HG03378 (cell line): ENCODE measurements at regions not wholly inside any gene's neighbourhood (a gene's known extent, or its start where the extent isn't known, plus 50 kb on each side); places are given as distances from the start of the nearest gene placed in this dataset.

ENCODE experiments used
- ATAC-seq: cut with Tn5 transposase; IDR thresholded peaks from one replicate; pipeline ENCODE4 v1.9.1; 2021; ENCODE audit warnings: mild to moderate bottlenecking, moderate library complexity; ENCODE audit not compliant: unreplicated experiment

- no peak for ATAC-seq
Observed at GRCh38 chr2:5751873-5752482, 59.8 kb downstream of the SOX11 start.

- ATAC-seq = no peak
Observed at GRCh38 chr2:5756272-5756671, 64.1 kb downstream of the SOX11 start.

GRCh38 chr2:5758346-5758745, 66.2 kb downstream of the SOX11 start:
- ATAC-seq = no peak

GRCh38 chr2:5759949-5760348, 67.8 kb downstream of the SOX11 start:
- ATAC-seq = no peak

GRCh38 chr2:5763531-5763930, 71.3 kb downstream of the SOX11 start:
- no peak for ATAC-seq

- ATAC-seq = no peak
Observed at GRCh38 chr2:5764041-5764440, 71.9 kb downstream of the SOX11 start.

GRCh38 chr2:5766056-5766455, 73.9 kb downstream of the SOX11 start:
- ATAC-seq = no peak

GRCh38 chr2:5766561-5766960, 74.4 kb downstream of the SOX11 start:
- ATAC-seq = no peak

GRCh38 chr2:5777131-5777535, 84.9 kb downstream of the SOX11 start:
- no peak for ATAC-seq

- ATAC-seq = no peak
Observed at GRCh38 chr2:5781679-5782078, 89.5 kb downstream of the SOX11 start.

- no peak for ATAC-seq
Observed at GRCh38 chr2:5782103-5782502, 89.9 kb downstream of the SOX11 start.

GRCh38 chr2:5788447-5788846, 96.3 kb downstream of the SOX11 start:
- ATAC-seq = no peak

GRCh38 chr2:5791371-5791770, 99.2 kb downstream of the SOX11 start:
- ATAC-seq = no peak

GRCh38 chr2:5794012-5794411, 101.8 kb downstream of the SOX11 start:
- no peak for ATAC-seq

GRCh38 chr2:5798084-5798483, 105.9 kb downstream of the SOX11 start:
- no peak for ATAC-seq

GRCh38 chr2:5799348-5799747, 107.2 kb downstream of the SOX11 start:
- no peak for ATAC-seq

- ATAC-seq = no peak
Observed at GRCh38 chr2:5803547-5803946, 111.4 kb downstream of the SOX11 start.

GRCh38 chr2:5818961-5819600, 126.9 kb downstream of the SOX11 start:
- no peak for ATAC-seq

- no peak for ATAC-seq
Observed at GRCh38 chr2:5824126-5824525, 131.9 kb downstream of the SOX11 start.

- ATAC-seq = no peak
Observed at GRCh38 chr2:5825686-5826085, 133.5 kb downstream of the SOX11 start.

- ATAC-seq = no peak
Observed at GRCh38 chr2:5826979-5827655, 134.9 kb downstream of the SOX11 start.

- no peak for ATAC-seq
Observed at GRCh38 chr2:5834501-5834900, 142.3 kb downstream of the SOX11 start.
